ENCODE measurements at regions not wholly inside any gene's neighbourhood (a gene's known extent, or its start where the extent isn't known, plus 50 kb on each side); places are given as distances from the start of the nearest gene placed in this dataset.

GRCh38 chr3:95151590-95151989 lies 1088.7 kb downstream of the NSUN3 start (continued):
- no peak for TF ChIP-seq CHD7 (IDR thresholded peaks at IDR 0.05; ENCODE audit: insufficient replicate concordance, low read length)
- no peak for TF ChIP-seq TBP (IDR thresholded peaks at IDR 0.05; ENCODE audit: low read depth, low read length)
- TF ChIP-seq CEBPB (IDR thresholded peaks at IDR 0.05; ENCODE audit: low read depth, low read length): no peak
- no peak for TF ChIP-seq ASH2L (IDR thresholded peaks at IDR 0.05; ENCODE audit: low read length)
- TF ChIP-seq POLR2AphosphoS5 (IDR thresholded peaks at IDR 0.05; ENCODE audit: low read depth, low read length): no peak
- no peak for TF ChIP-seq SIX5 (IDR thresholded peaks at IDR 0.05; ENCODE audit: low read depth, low read length)
- no peak for TF ChIP-seq CHD1 (IDR thresholded peaks at IDR 0.05; ENCODE audit: low read depth, low read length)
- TF ChIP-seq SIRT6 (IDR thresholded peaks at IDR 0.05; ENCODE audit: low read length): no peak
- TF ChIP-seq ATF2 (IDR thresholded peaks at IDR 0.05; ENCODE audit: low read length): no peak
- no peak for TF ChIP-seq CREB1 (IDR thresholded peaks at IDR 0.05)
- no peak for TF ChIP-seq BACH1 (IDR thresholded peaks at IDR 0.05; ENCODE audit: low read length)
- no peak for TF ChIP-seq GABPA (IDR thresholded peaks at IDR 0.05; ENCODE audit: borderline replicate concordance, insufficient read depth, low read length)
- TF ChIP-seq CBX5 (IDR thresholded peaks at IDR 0.05; ENCODE audit: low read depth, low read length): no peak

All from H1 (cell line).